ENCODE measurements at regions not wholly inside any gene's neighbourhood (a gene's known extent, or its start where the extent isn't known, plus 50 kb on each side); places are given as distances from the start of the nearest gene placed in this dataset.

GRCh38 chr2:226383461-226383860, 416.2 kb downstream of the IRS1 start:
- DNase-seq (ENCODE audit: low read depth in 2 of 2): no peak

- no peak for DNase-seq (ENCODE audit: low read depth in 2 of 2)
These were observed 418.9 kb downstream of the IRS1 start for GRCh38 chr2:226380679-226381078.

GRCh38 chr2:226378753-226379705, 420.6 kb downstream of the IRS1 start:
- DNase-seq (ENCODE audit: low read depth in 2 of 2): no peak

GRCh38 chr2:226376516-226377180, 423.0 kb downstream of the IRS1 start:
- no peak for DNase-seq (ENCODE audit: low read depth in 2 of 2)

- DNase-seq (ENCODE audit: low read depth in 2 of 2): no peak
These were observed 432.7 kb downstream of the IRS1 start for GRCh38 chr2:226366920-226367319.

GRCh38 chr2:226364217-226364616, 435.4 kb downstream of the IRS1 start:
- DNase-seq (ENCODE audit: low read depth in 2 of 2): no peak

- no peak for DNase-seq (ENCODE audit: low read depth in 2 of 2)
These were observed 436.6 kb downstream of the IRS1 start for GRCh38 chr2:226362980-226363379.

GRCh38 chr2:226360658-226361057, 439.0 kb downstream of the IRS1 start:
- no peak for DNase-seq (ENCODE audit: low read depth in 2 of 2)

GRCh38 chr2:226358688-226359087, 440.9 kb downstream of the IRS1 start:
- no peak for DNase-seq (ENCODE audit: low read depth in 2 of 2)

GRCh38 chr2:226357816-226358215, 441.8 kb downstream of the IRS1 start:
- no peak for DNase-seq (ENCODE audit: low read depth in 2 of 2)

GRCh38 chr2:226355600-226355999, 444.0 kb downstream of the IRS1 start:
- DNase-seq (ENCODE audit: low read depth in 2 of 2): no peak

- no peak for DNase-seq (ENCODE audit: low read depth in 2 of 2)
These were observed 445.2 kb downstream of the IRS1 start for GRCh38 chr2:226354434-226354833.

- no peak for DNase-seq (ENCODE audit: low read depth in 2 of 2)
These were observed 446.6 kb downstream of the IRS1 start for GRCh38 chr2:226352941-226353560.

- no peak for DNase-seq (ENCODE audit: low read depth in 2 of 2)
These were observed 447.9 kb downstream of the IRS1 start for GRCh38 chr2:226351711-226352110.

- DNase-seq (ENCODE audit: low read depth in 2 of 2): no peak
These were observed 460.0 kb downstream of the IRS1 start for GRCh38 chr2:226339616-226340015.

- DNase-seq (ENCODE audit: low read depth in 2 of 2): no peak
These were observed 460.8 kb downstream of the IRS1 start for GRCh38 chr2:226338825-226339224.

- DNase-seq (ENCODE audit: low read depth in 2 of 2): no peak
These were observed 461.5 kb downstream of the IRS1 start for GRCh38 chr2:226337941-226338600.

- DNase-seq (ENCODE audit: low read depth in 2 of 2): no peak
These were observed 463.3 kb downstream of the IRS1 start for GRCh38 chr2:226336283-226336682.

GRCh38 chr2:226334981-226335720, 464.5 kb downstream of the IRS1 start:
- DNase-seq (ENCODE audit: low read depth in 2 of 2): no peak

- no peak for DNase-seq (ENCODE audit: low read depth in 2 of 2)
These were observed 466.2 kb downstream of the IRS1 start for GRCh38 chr2:226333388-226333787.

- no peak for DNase-seq (ENCODE audit: low read depth in 2 of 2)
These were observed 469.4 kb downstream of the IRS1 start for GRCh38 chr2:226330206-226330605.
